H9 (cell line): ENCODE measurements at regions not wholly inside any gene's neighbourhood (a gene's known extent, or its start where the extent isn't known, plus 50 kb on each side); places are given as distances from the start of the nearest gene placed in this dataset.

Experiments
- DNase-seq: peaks from one replicate; pipeline ENCODE4 v3.0.0-alpha.2; 2017
- H2AFZ ChIP-seq: one replicate; pipeline ENCODE4 v1.6.1; 2013; ENCODE audit warnings: mild to moderate bottlenecking, low read length, control low read depth, moderate library complexity
- H2AK5ac ChIP-seq: 2 replicates; pipeline ENCODE4 v1.6.1; 2013; ENCODE audit warnings: low read length, control low read depth, mixed read lengths; ENCODE audit not compliant: insufficient read length
- H2BK120ac ChIP-seq: one replicate; pipeline ENCODE4 v1.6.1; 2013; ENCODE audit warnings: low read depth, mild to moderate bottlenecking, low read length, control low read depth, inconsistent platforms; ENCODE audit not compliant: poor library complexity, severe bottlenecking
- H2BK12ac ChIP-seq: 2 replicates; pipeline ENCODE4 v1.6.1; 2013; ENCODE audit warnings: low read length, control low read depth, mixed read lengths, low read depth; ENCODE audit not compliant: insufficient read length
- H2BK15ac ChIP-seq: 2 replicates; pipeline ENCODE4 v1.6.1; 2013; ENCODE audit warnings: low read depth, low read length, control low read depth
- H2BK20ac ChIP-seq: one replicate; pipeline ENCODE4 v1.6.1; 2013; ENCODE audit warnings: low read depth, mild to moderate bottlenecking, low read length, control low read depth, inconsistent platforms; ENCODE audit not compliant: poor library complexity, severe bottlenecking
- H2BK5ac ChIP-seq: 2 replicates; pipeline ENCODE4 v1.6.1; 2013; ENCODE audit warnings: low read length, control low read depth, mixed read lengths; ENCODE audit not compliant: insufficient read length
- H3K14ac ChIP-seq: 2 replicates; pipeline ENCODE4 v1.6.1; 2013; ENCODE audit warnings: low read length, control low read depth; ENCODE audit not compliant: insufficient read depth
- H3K18ac ChIP-seq: 2 replicates; pipeline ENCODE4 v1.6.1; 2013; ENCODE audit warnings: low read depth, mild to moderate bottlenecking, mixed read lengths, low read length, control low read depth; ENCODE audit not compliant: insufficient read length
- H3K23ac ChIP-seq: 2 replicates; pipeline ENCODE4 v1.6.1; 2013; ENCODE audit warnings: low read length, control low read depth, mixed read lengths, low read depth; ENCODE audit not compliant: insufficient read length
- H3K23me2 ChIP-seq: 2 replicates; pipeline ENCODE4 v1.6.1; 2013; ENCODE audit warnings: low read depth, mild to moderate bottlenecking, mixed read lengths, low read length, control low read depth; ENCODE audit not compliant: insufficient read length, poor library complexity, severe bottlenecking
- H3K27ac ChIP-seq: 2 replicates; pipeline ENCODE4 v1.5.1; 2013; ENCODE audit warnings: low read length, control low read depth, mixed read lengths, low read depth; ENCODE audit not compliant: insufficient read length
- H3K27me3 ChIP-seq: 2 replicates; pipeline ENCODE4 v1.6.1; 2013; ENCODE audit warnings: low read length, control low read depth, inconsistent platforms; ENCODE audit not compliant: insufficient read depth
- H3K4ac ChIP-seq: 2 replicates; pipeline ENCODE4 v1.6.1; 2013; ENCODE audit warnings: low read depth, mild to moderate bottlenecking, control low read depth, inconsistent platforms, low read length, moderate library complexity
- H3K4me1 ChIP-seq: 2 replicates; pipeline ENCODE4 v1.6.1; 2013; ENCODE audit warnings: low read length, control low read depth, inconsistent platforms; ENCODE audit not compliant: insufficient read depth
- H3K4me2 ChIP-seq: 2 replicates; pipeline ENCODE4 v1.6.1; 2013; ENCODE audit warnings: low read length, control low read depth, mixed read lengths; ENCODE audit not compliant: insufficient read length, insufficient read depth
- H3K56ac ChIP-seq: 2 replicates; pipeline ENCODE4 v1.6.1; 2013; ENCODE audit warnings: low read depth, mild to moderate bottlenecking, mixed read lengths, low read length, control low read depth; ENCODE audit not compliant: insufficient read length
- H3K79me1 ChIP-seq: 2 replicates; pipeline ENCODE4 v1.6.1; 2013; ENCODE audit warnings: low read depth, mild to moderate bottlenecking, moderate library complexity, low read length, control low read depth, inconsistent platforms; ENCODE audit not compliant: insufficient read depth, poor library complexity, severe bottlenecking
- H3K79me2 ChIP-seq: 2 replicates; pipeline ENCODE4 v1.6.1; 2013; ENCODE audit warnings: low read length, control low read depth, inconsistent platforms; ENCODE audit not compliant: insufficient read depth
- H3K9ac ChIP-seq: 2 replicates; pipeline ENCODE4 v1.6.1; 2013; ENCODE audit warnings: low read length, control low read depth, mixed read lengths; ENCODE audit not compliant: insufficient read length; ENCODE audit errors: extremely low read depth
- H3K9me3 ChIP-seq: one replicate; pipeline ENCODE4 v1.6.1; 2013; ENCODE audit warnings: low read depth, low read length, inconsistent platforms; ENCODE audit not compliant: control insufficient read depth
- H3T11ph ChIP-seq: one replicate; pipeline ENCODE4 v1.6.1; 2013; ENCODE audit warnings: mild to moderate bottlenecking, low read length, control low read depth, inconsistent platforms
- H4K20me1 ChIP-seq: one replicate; pipeline ENCODE4 v1.6.1; 2013; ENCODE audit not compliant: control insufficient read depth, insufficient read length, insufficient read depth
- H4K5ac ChIP-seq: 2 replicates; pipeline ENCODE4 v1.6.1; 2013; ENCODE audit warnings: low read depth, mild to moderate bottlenecking, mixed read lengths, low read length, control low read depth; ENCODE audit not compliant: insufficient read length
- H4K8ac ChIP-seq: replicated peaks from 2 replicates; pipeline ENCODE4 v1.6.1; 2013; ENCODE audit warnings: low read length, control low read depth, mixed read lengths, low read depth; ENCODE audit not compliant: insufficient read length
- H4K91ac ChIP-seq: 2 replicates; pipeline ENCODE4 v1.6.1; 2013; ENCODE audit warnings: low read depth, mild to moderate bottlenecking, moderate library complexity, mixed read lengths, low read length, control low read depth; ENCODE audit not compliant: insufficient read length
- H3K27ac Mint-ChIP-seq, 3 experiments: 2 replicates in 2 of 3; 3 replicates in 1 of 3; pipeline ENCODE4 v1.8.0; 2020 to 2021; ENCODE audit warnings: mixed read lengths in 3 of 3, mild to moderate bottlenecking in 1 of 3, moderate library complexity in 1 of 3
- H3K27me3 Mint-ChIP-seq: 2 replicates; pipeline ENCODE4 v1.8.0; 2021; ENCODE audit warnings: low read depth, mild to moderate bottlenecking, moderate library complexity, mixed read lengths
- H3K36me3 Mint-ChIP-seq, 3 experiments: 2 replicates in 2 of 3; 3 replicates in 1 of 3; pipeline ENCODE4 v1.8.0; 2020 to 2021; ENCODE audit warnings: low read depth in 3 of 3, mixed read lengths in 3 of 3; ENCODE audit not compliant: insufficient read depth in 1 of 3
- H3K4me1 Mint-ChIP-seq, 2 experiments: 2 replicates each; pipeline ENCODE4 v1.8.0; 2020; ENCODE audit warnings: mixed read lengths in 2 of 2
- H3K4me3 Mint-ChIP-seq, 2 experiments: 2 replicates in 1 of 2; 3 replicates in 1 of 2; pipeline ENCODE4 v1.8.0; 2020 to 2021; ENCODE audit warnings: mild to moderate bottlenecking in 2 of 2, mixed read lengths in 2 of 2, moderate library complexity in 1 of 2
- H3K9me3 Mint-ChIP-seq, 2 experiments: 2 replicates in 1 of 2; 3 replicates in 1 of 2; pipeline ENCODE4 v1.8.0; 2020; ENCODE audit warnings: mild to moderate bottlenecking in 2 of 2, mixed read lengths in 2 of 2, moderate library complexity in 1 of 2
- WGBS: extraction: QIAGEN DNeasy Blood & Tissue Kit; methylation state at CpG from one replicate; pipeline ENCODE4 v1.1.7; 2013; ENCODE audit warnings: missing lambda C conversion rate, low lambda C conversion rate, mixed read lengths; ENCODE audit not compliant: insufficient read length; ENCODE audit errors: extremely low coverage; 5-methylcytosine and 5-hydroxymethylcytosine counted together
- TF ChIP-seq, protein P1 (sequence below): fragments of 200-600 bp; sonication (generic); conservative IDR thresholded peaks from 3 replicates; pipeline ENCODE4 v1.8.0; 2021; ENCODE audit warnings: antibody characterized with exemption, mild to moderate bottlenecking

DNA sequence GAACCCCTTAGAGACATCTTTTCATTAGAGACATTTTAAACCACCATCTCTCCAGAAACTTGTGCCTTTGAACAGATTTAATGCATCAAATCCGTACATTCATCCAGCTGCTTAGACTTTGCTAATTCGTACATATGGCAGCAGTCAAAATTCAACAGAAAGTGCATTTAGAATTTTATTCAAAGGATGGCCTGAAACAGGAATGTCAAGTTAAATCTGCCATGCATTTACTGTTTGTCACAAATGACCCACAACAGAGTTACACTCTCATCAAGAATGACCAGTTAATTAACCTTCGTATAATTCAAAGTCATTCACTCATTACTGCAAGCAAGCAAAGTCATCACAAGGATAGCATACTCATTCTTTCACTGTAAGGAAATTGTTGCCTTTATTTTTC is 284.3 kb downstream of the SLC7A11 start:
- TF ChIP-seq, protein P1, sequence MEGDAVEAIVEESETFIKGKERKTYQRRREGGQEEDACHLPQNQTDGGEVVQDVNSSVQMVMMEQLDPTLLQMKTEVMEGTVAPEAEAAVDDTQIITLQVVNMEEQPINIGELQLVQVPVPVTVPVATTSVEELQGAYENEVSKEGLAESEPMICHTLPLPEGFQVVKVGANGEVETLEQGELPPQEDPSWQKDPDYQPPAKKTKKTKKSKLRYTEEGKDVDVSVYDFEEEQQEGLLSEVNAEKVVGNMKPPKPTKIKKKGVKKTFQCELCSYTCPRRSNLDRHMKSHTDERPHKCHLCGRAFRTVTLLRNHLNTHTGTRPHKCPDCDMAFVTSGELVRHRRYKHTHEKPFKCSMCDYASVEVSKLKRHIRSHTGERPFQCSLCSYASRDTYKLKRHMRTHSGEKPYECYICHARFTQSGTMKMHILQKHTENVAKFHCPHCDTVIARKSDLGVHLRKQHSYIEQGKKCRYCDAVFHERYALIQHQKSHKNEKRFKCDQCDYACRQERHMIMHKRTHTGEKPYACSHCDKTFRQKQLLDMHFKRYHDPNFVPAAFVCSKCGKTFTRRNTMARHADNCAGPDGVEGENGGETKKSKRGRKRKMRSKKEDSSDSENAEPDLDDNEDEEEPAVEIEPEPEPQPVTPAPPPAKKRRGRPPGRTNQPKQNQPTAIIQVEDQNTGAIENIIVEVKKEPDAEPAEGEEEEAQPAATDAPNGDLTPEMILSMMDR: no peak
- no peak overlapping the region for H4K5ac ChIP-seq
- Mint-ChIP-seq H3K4me3 (no peak overlapping the region), H3K36me3 (no peaks in the 10 kb centered on the region), H3K27ac (no peak overlapping the region), H3K9me3 (no peaks in the 10 kb centered on the region), H3K27me3 (no peaks in the 10 kb centered on the region), H3K4me1 (no peaks in the 10 kb centered on the region)
- no peak overlapping the region for H3K56ac ChIP-seq
- H4K20me1 ChIP-seq: no peaks in the 10 kb centered on the region
- no peaks in the 10 kb centered on the region for H3K79me1 ChIP-seq
- no peak overlapping the region for H2AK5ac ChIP-seq
- no peaks in the 10 kb centered on the region for H3K9me3 ChIP-seq
- no peaks in the 10 kb centered on the region for H3K23me2 ChIP-seq
- no peak overlapping the region for H4K91ac ChIP-seq
- no peaks in the 10 kb centered on the region for H3K27me3 ChIP-seq
- H3K4me2 ChIP-seq: no peak overlapping the region
- H3K79me2 ChIP-seq: no peaks in the 10 kb centered on the region
- no peak overlapping the region for H2BK120ac ChIP-seq
- no CpG with 5 or more reads among the region's 3 CpGs for WGBS
- no peak overlapping the region for H3K4ac ChIP-seq
- H3K9ac ChIP-seq: no peak overlapping the region
- no peak overlapping the region for H2BK15ac ChIP-seq
- H3K18ac ChIP-seq: no peak overlapping the region
- no peak overlapping the region for H2AFZ ChIP-seq
- no peak overlapping the region for H2BK20ac ChIP-seq
- no peak overlapping the region for H3K27ac ChIP-seq
- no peak overlapping the region for H3K14ac ChIP-seq
- no peak for DNase-seq
- H2BK12ac ChIP-seq: no peak overlapping the region
- H2BK5ac ChIP-seq: no peak overlapping the region
- H3K4me1 ChIP-seq: no peaks in the 10 kb centered on the region
- H3T11ph ChIP-seq: no peak overlapping the region
- H4K8ac ChIP-seq: no peak overlapping the region
- H3K23ac ChIP-seq: no peak overlapping the region
